Caco-2 (cell line): ENCODE measurements at regions not wholly inside any gene's neighbourhood (a gene's known extent, or its start where the extent isn't known, plus 50 kb on each side); places are given as distances from the start of the nearest gene placed in this dataset.
A peak's percentile ranks its signal among the peaks of the same experiment; 100 is the strongest.

Experiments used
- BruUV-seq: library from RNA; stranded (reverse); fragments of 400-500 nt; replicated peaks from 2 replicates; lab custom pipeline; 2021; lab: Mats Ljungman, UMichigan
- CTCF ChIA-PET: fragments of 300-600 bp; sonication (Branson Sonifier 250); formaldehyde crosslinking; loops from one replicate; lab custom pipeline; 2022; ENCODE audit warnings: antibody characterized with exemption; lab: Charles Lee
- POLR2A ChIA-PET: fragments of 300-600 bp; sonication (Branson Sonifier 250); formaldehyde crosslinking; loops from one replicate; lab custom pipeline; 2022; ENCODE audit warnings: antibody characterized with exemption; lab: Charles Lee
- DNase-seq, 2 experiments: peaks; one replicate each; pipeline versions ENCODE4 v3.0.0 to v3.0.0-alpha.2; 2020 to 2022
- H3K27me3 ChIP-seq: replicated peaks from 2 replicates; pipeline ENCODE4 v1.6.0; 2011; ENCODE audit warnings: low read length; ENCODE audit not compliant: control insufficient read depth, insufficient read depth
- H3K36me3 ChIP-seq: 2 replicates; pipeline ENCODE4 v1.5.1; 2011; ENCODE audit warnings: low read length; ENCODE audit not compliant: control insufficient read depth, insufficient read depth
- H3K4me1 ChIP-seq: fragments of 250-450 bp; sonication (Bioruptor Pico); 2 replicates; pipeline ENCODE4 v1.5.1; 2020; ENCODE audit warnings: mild to moderate bottlenecking
- H3K4me3 ChIP-seq: 2 replicates; pipeline ENCODE4 v1.5.1; 2011; ENCODE audit warnings: low read depth, mild to moderate bottlenecking, control low read depth, low read length
- H3K9me3 ChIP-seq: fragments of 250-450 bp; sonication (Bioruptor Pico); 2 replicates; pipeline ENCODE4 v1.5.1; 2020; ENCODE audit warnings: mild to moderate bottlenecking, moderate library complexity
- H3K27ac Mint-ChIP-seq: one replicate; pipeline ENCODE4 v1.8.0; 2022; ENCODE audit warnings: mixed read lengths; ENCODE audit not compliant: unreplicated experiment
- H3K27me3 Mint-ChIP-seq: one replicate; pipeline ENCODE4 v1.8.0; 2022; ENCODE audit warnings: mixed read lengths; ENCODE audit not compliant: insufficient read depth, unreplicated experiment
- H3K36me3 Mint-ChIP-seq: one replicate; pipeline ENCODE4 v1.8.0; 2022; ENCODE audit warnings: mild to moderate bottlenecking, mixed read lengths; ENCODE audit not compliant: insufficient read depth, unreplicated experiment
- H3K4me1 Mint-ChIP-seq: one replicate; pipeline ENCODE4 v1.8.0; 2022; ENCODE audit warnings: low read depth, mixed read lengths; ENCODE audit not compliant: unreplicated experiment
- H3K4me3 Mint-ChIP-seq: one replicate; pipeline ENCODE4 v1.8.0; 2022; ENCODE audit warnings: mild to moderate bottlenecking, moderate library complexity, mixed read lengths; ENCODE audit not compliant: unreplicated experiment
- H3K9me3 Mint-ChIP-seq: one replicate; pipeline ENCODE4 v1.8.0; 2022; ENCODE audit warnings: mixed read lengths; ENCODE audit not compliant: unreplicated experiment
- CTCF ChIP-seq, 2 experiments: fragments of 200-600 bp in 1 of 2; IDR thresholded peaks; 1 replicate in 1 of 2; 2 replicates in 1 of 2; pipeline versions ENCODE4 v1.5.1 to v1.8.0; 2011 to 2022; ENCODE audit warnings: antibody characterized with exemption in 1 of 2, control low read depth in 1 of 2, inconsistent platforms in 1 of 2, low read depth in 1 of 2, low read length in 1 of 2, mild to moderate bottlenecking in 1 of 2, moderate library complexity in 1 of 2; ENCODE audit not compliant: insufficient read depth in 1 of 2, severe bottlenecking in 1 of 2, unreplicated experiment in 1 of 2
- intact Hi-C: fragments of 100-400 bp; cut with micrococcal nuclease; formaldehyde crosslinking; loops from one replicate; pipeline ENCODE4 v1.10.0; 2022; ENCODE audit not compliant: unreplicated experiment

DNA sequence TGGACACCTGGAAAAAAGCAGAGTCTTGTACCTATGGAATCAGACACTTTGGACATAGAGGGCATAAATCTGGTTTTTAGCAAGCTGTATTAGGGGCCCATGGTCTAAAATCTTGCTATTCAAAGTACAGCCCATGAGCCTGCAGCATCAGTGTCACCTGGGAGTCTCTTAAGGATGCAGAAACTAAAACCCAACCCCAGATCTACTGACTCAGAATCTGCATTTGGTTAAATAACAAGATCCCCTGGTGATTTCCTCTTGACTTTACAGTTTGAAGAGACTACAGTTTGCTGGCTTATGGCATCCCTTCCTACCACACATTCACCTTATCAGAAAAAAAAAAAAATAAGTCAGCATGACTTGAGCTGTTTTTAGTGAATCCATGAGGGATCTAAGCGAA, 74.9 kb upstream of the NR2F2 start:
- CTCF ChIA-PET: no interaction called here
- H3K4me3 ChIP-seq: no peak overlapping the region
- no peaks in the 10 kb centered on the region for H3K27me3 ChIP-seq
- Mint-ChIP-seq H3K4me3 (no peak overlapping the region), H3K9me3 (peaks cover 24% of the 10 kb centered on the region), H3K27me3 (no peaks in the 10 kb centered on the region), H3K27ac (no peak overlapping the region), H3K36me3 (peaks cover 11% of the 10 kb centered on the region), H3K4me1 (peaks cover 56% of the 10 kb centered on the region)
- intact Hi-C loops: loop anchor here (2.0 kb wide), 1 partner anchor 47 kb away; no protein-coding TSS in a partner anchor
- no peaks in the 10 kb centered on the region; the same call in 1 of the 2 replicates for H3K36me3 ChIP-seq
- H3K9me3 ChIP-seq: no peaks in the 10 kb centered on the region
- DNase-seq: no peak
- no TSS peak for BruUV-seq
- POLR2A ChIA-PET: interaction anchor here (0.6 kb wide), 1 partner anchor 345 kb away, joined by 3 read pairs; no protein-coding TSS in a partner anchor
- H3K4me1 ChIP-seq: peaks cover 60% of the 10 kb centered on the region
- no peak for TF ChIP-seq CTCF (IDR thresholded peaks at IDR 0.05; ENCODE audit: insufficient read depth in 1 of 2, low read depth in 1 of 2, low read length in 1 of 2, severe bottlenecking in 1 of 2, unreplicated experiment in 1 of 2)

- peaks cover 9% of the 10 kb centered on the region for H3K9me3 Mint-ChIP-seq
- H3K9me3 ChIP-seq: no peaks in the 10 kb centered on the region
- peaks cover 45% of the 10 kb centered on the region for H3K4me1 Mint-ChIP-seq
- H3K27me3 Mint-ChIP-seq: no peaks in the 10 kb centered on the region
- no peak for TF ChIP-seq CTCF (IDR thresholded peaks at IDR 0.05; ENCODE audit: insufficient read depth in 1 of 2, low read depth in 1 of 2, low read length in 1 of 2, severe bottlenecking in 1 of 2, unreplicated experiment in 1 of 2)
- H3K4me3 ChIP-seq: no peak overlapping the region
- peaks cover 11% of the 10 kb centered on the region for H3K36me3 Mint-ChIP-seq
- no peaks in the 10 kb centered on the region for H3K36me3 ChIP-seq
- peaks cover 65% of the 10 kb centered on the region for H3K4me1 ChIP-seq
- H3K27ac Mint-ChIP-seq: peak overlapping the region; percentile 77
- BruUV-seq: no TSS peak
- ChIA-PET POLR2A (no interaction called here), CTCF (no interaction called here)
- no peaks in the 10 kb centered on the region for H3K27me3 ChIP-seq
- intact Hi-C loops: no loop called here
- DNase-seq: peak; percentile 53 to 73
- H3K4me3 Mint-ChIP-seq: peak overlapping the region; percentile 11
These were observed 68.9 kb upstream of the NR2F2 start for GRCh38 chr15:96261575-96262034.

- CTCF ChIA-PET: no interaction called here
- peaks cover 9% of the 10 kb centered on the region for H3K9me3 Mint-ChIP-seq
- H3K27ac Mint-ChIP-seq: peak overlapping the region; percentile 77
- Histone ChIP-seq H3K27me3 (no peaks in the 10 kb centered on the region), H3K4me3 (no peak overlapping the region), H3K36me3 (no peaks in the 10 kb centered on the region), H3K4me1 (peaks cover 69% of the 10 kb centered on the region), H3K9me3 (no peaks in the 10 kb centered on the region)
- H3K27me3 Mint-ChIP-seq: no peaks in the 10 kb centered on the region
- no TSS peak for BruUV-seq
- peak overlapping the region; percentile 11 for H3K4me3 Mint-ChIP-seq
- POLR2A ChIA-PET: interaction anchor here (0.7 kb wide), 1 partner anchor 64 kb away, joined by 3 read pairs; no protein-coding TSS in a partner anchor
- TF ChIP-seq CTCF (IDR thresholded peaks at IDR 0.05; ENCODE audit: insufficient read depth in 1 of 2, low read depth in 1 of 2, low read length in 1 of 2, severe bottlenecking in 1 of 2, unreplicated experiment in 1 of 2): no peak
- peaks cover 45% of the 10 kb centered on the region for H3K4me1 Mint-ChIP-seq
- intact Hi-C loops: no loop called here
- DNase-seq: no peak
- peaks cover 11% of the 10 kb centered on the region for H3K36me3 Mint-ChIP-seq
These were observed 68.4 kb upstream of the NR2F2 start for GRCh38 chr15:96262097-96262496.
